K562 (cell line): ENCODE measurements at regions not wholly inside any gene's neighbourhood (a gene's known extent, or its start where the extent isn't known, plus 50 kb on each side); places are given as distances from the start of the nearest gene placed in this dataset.

Experiments
- ATAC-seq: fragments of 200-7000 bp; cut with Tn5 transposase; 3 replicates; pipeline ENCODE4 v1.9.1; 2020; ENCODE audit warnings: moderate library complexity
- BruUV-seq: library from RNA; stranded (reverse); fragments of 400-500 nt; replicated peaks from 2 replicates; lab custom pipeline; 2021; lab: Mats Ljungman, UMichigan
- CTCF ChIA-PET: fragments of 300-600 bp; formaldehyde crosslinking; extraction: SDS; loops from one replicate; lab custom pipeline; 2021; ENCODE audit warnings: low intra/inter-chr PET ratio; lab: Yijun Ruan, JAX
- POLR2A ChIA-PET: fragments of 300-600, 350-650 bp; sonication (Branson Sonifier 250); formaldehyde crosslinking; extraction: SDS; loops from one replicate; lab custom pipeline; 2021; ENCODE audit warnings: antibody characterized with exemption, inconsistent platforms; lab: Yijun Ruan, JAX
- DNase-seq, 4 experiments: peaks; one replicate each; pipeline versions ENCODE4 v3.0.0 to v3.0.0-alpha.2; 2011 to 2018; ENCODE audit warnings: low spot score in 3 of 4, mixed read lengths in 3 of 4; ENCODE audit errors: extremely low read depth in 1 of 4
- FAIRE-seq: peaks from 2 replicates; lab custom pipeline; 2011; peaks lifted over from hg19 to GRCh38; lab: Jason Lieb, UNC
- H2AFZ ChIP-seq: 2 replicates; pipeline ENCODE4 v1.6.0; 2011; ENCODE audit warnings: low read depth, low read length, control low read depth, inconsistent platforms
- H3K27ac ChIP-seq: fragments of 200-600 bp; 3 replicates; pipeline ENCODE4 v1.8.0; 2011; ENCODE audit warnings: low read depth, mild to moderate bottlenecking, control low read depth, inconsistent platforms, low read length, moderate library complexity, mixed read lengths; ENCODE audit errors: extremely low read depth
- H3K27me3 ChIP-seq, 2 experiments: fragments of 300-600 bp in 1 of 2; 2 replicates in 1 of 2; 3 replicates in 1 of 2; pipeline versions ENCODE4 v1.6.0 to v1.8.0; 2011; ENCODE audit warnings: inconsistent platforms in 2 of 2, low read length in 2 of 2, mild to moderate bottlenecking in 1 of 2, mixed read lengths in 1 of 2, moderate library complexity in 1 of 2; ENCODE audit not compliant: control insufficient read depth in 2 of 2, insufficient read depth in 2 of 2
- H3K36me3 ChIP-seq: fragments of 300-600 bp; 3 replicates; pipeline ENCODE4 v1.8.0; 2011; ENCODE audit warnings: mild to moderate bottlenecking, low read length, inconsistent platforms; ENCODE audit not compliant: control insufficient read depth, insufficient read depth
- H3K4me1 ChIP-seq, 2 experiments: fragments of 200-600 bp in 1 of 2; replicated peaks in 1 of 2; 2 replicates in 1 of 2; 3 replicates in 1 of 2; pipeline versions ENCODE4 v1.5.1 to v1.8.0; 2011; ENCODE audit warnings: inconsistent platforms in 2 of 2, low read length in 2 of 2, mild to moderate bottlenecking in 1 of 2, mixed read lengths in 1 of 2, moderate library complexity in 1 of 2; ENCODE audit not compliant: control insufficient read depth in 2 of 2, insufficient read depth in 2 of 2
- H3K4me2 ChIP-seq: 2 replicates; pipeline ENCODE4 v1.6.1; 2011; ENCODE audit warnings: low read length, control low read depth, inconsistent platforms, mixed read lengths; ENCODE audit not compliant: insufficient read depth
- H3K4me3 ChIP-seq: fragments of 200-600 bp; sonication (generic), shearing (Covaris generic); 2 replicates; pipeline ENCODE4 v1.5.1; 2016; ENCODE audit warnings: control low read depth, inconsistent platforms
- H3K79me2 ChIP-seq: fragments of 200-600 bp; 3 replicates; pipeline ENCODE4 v1.8.0; 2011; ENCODE audit warnings: low read length, inconsistent platforms; ENCODE audit not compliant: control insufficient read depth, insufficient read depth
- H3K9ac ChIP-seq, 2 experiments: 2 replicates each; pipeline versions ENCODE4 v1.6.0 to v1.6.1; 2011; ENCODE audit warnings: low read depth in 2 of 2, low read length in 2 of 2, control low read depth in 1 of 2, inconsistent platforms in 1 of 2, mild to moderate bottlenecking in 1 of 2, mixed read lengths in 1 of 2; ENCODE audit not compliant: insufficient read depth in 1 of 2
- H3K9me1 ChIP-seq: one replicate; pipeline ENCODE4 v1.6.0; 2011; ENCODE audit warnings: inconsistent platforms, mild to moderate bottlenecking, low read length, moderate library complexity; ENCODE audit not compliant: control insufficient read depth, insufficient read depth
- H3K9me3 ChIP-seq: replicated peaks from 2 replicates; pipeline ENCODE4 v1.5.1; 2011; ENCODE audit warnings: low read depth, low read length, inconsistent platforms; ENCODE audit not compliant: control insufficient read depth, insufficient read depth
- H4K20me1 ChIP-seq: replicated peaks from 2 replicates; pipeline ENCODE4 v1.6.1; 2011; ENCODE audit warnings: low read length, inconsistent platforms, mixed read lengths; ENCODE audit not compliant: control insufficient read depth, insufficient read depth
- CREB1 ChIP-seq, 2 experiments: sonication (generic) in 1 of 2; formaldehyde crosslinking in 1 of 2; IDR thresholded peaks; 2 replicates each; pipeline versions ENCODE4 v1.6.1 to v1.8.0; 2012 to 2022; ENCODE audit warnings: inconsistent platforms in 1 of 2, mild to moderate bottlenecking in 1 of 2, missing genetic modification reagents in 1 of 2, moderate library complexity in 1 of 2
- EP300 ChIP-seq: IDR thresholded peaks from 2 replicates; pipeline ENCODE4 v1.6.1; 2012; ENCODE audit warnings: low read length, improper control_type of control experiment
- EZH2 ChIP-seq: IDR thresholded peaks from 2 replicates; pipeline ENCODE4 v1.6.1; 2012; ENCODE audit warnings: low read depth, mild to moderate bottlenecking, inconsistent platforms, low read length, borderline replicate concordance
- MED1 ChIP-seq: sonication (generic); formaldehyde crosslinking; IDR thresholded peaks from 2 replicates; pipeline ENCODE4 v1.8.1; 2023; ENCODE audit warnings: missing genetic modification reagents, borderline replicate concordance
- RUNX1 ChIP-seq: sonication (generic); IDR thresholded peaks from 2 replicates; pipeline ENCODE4 v1.6.1; 2016; ENCODE audit warnings: antibody characterized with exemption, low read depth
- SAFB ChIP-seq: fragments of 200-400 bp; formaldehyde crosslinking; IDR thresholded peaks from 2 replicates; pipeline ENCODE4 v1.6.1; 2017; ENCODE audit warnings: low read depth, low read length, borderline replicate concordance
- ZBTB11 ChIP-seq, 3 experiments: fragments of 200-800 bp in 1 of 3; fragments of 250-450 bp in 1 of 3; fragments of 450-650 bp in 1 of 3; sonication (Bioruptor Pico) in 1 of 3; sonication (Bioruptor generic) in 1 of 3; formaldehyde crosslinking in 1 of 3; IDR thresholded peaks; 2 replicates each; pipeline versions ENCODE4 v1.6.1 to v1.8.0; 2016 to 2022; ENCODE audit warnings: mild to moderate bottlenecking in 2 of 3, missing genetic modification characterization in 2 of 3, missing compliant biosample characterization in 1 of 3, moderate library complexity in 1 of 3
- ZBTB7A ChIP-seq: IDR thresholded peaks from 2 replicates; pipeline ENCODE4 v1.6.1; 2011; ENCODE audit warnings: low read depth, mild to moderate bottlenecking, low read length, moderate library complexity, borderline replicate concordance; ENCODE audit not compliant: control insufficient read depth
- ZNF217 ChIP-seq: sonication (generic); formaldehyde crosslinking; IDR thresholded peaks from 2 replicates; pipeline ENCODE4 v1.8.0; 2022; ENCODE audit warnings: mild to moderate bottlenecking, missing genetic modification reagents
- ZNF41 ChIP-seq: fragments of 250-450 bp; sonication (Bioruptor Pico); conservative IDR thresholded peaks from 2 replicates; pipeline ENCODE4 v1.4.0; 2020; ENCODE audit warnings: mild to moderate bottlenecking
- ZNF707 ChIP-seq: fragments of 250-450 bp; sonication (Bioruptor Pico); conservative IDR thresholded peaks from 2 replicates; pipeline ENCODE4 v1.8.0; 2022; ENCODE audit warnings: inconsistent platforms, mild to moderate bottlenecking, moderate library complexity
- WGBS: fragments of 100-300 bp; shearing (Covaris generic); methylation state at CpG from one replicate; pipeline ENCODE4 v1.1.6; 2016; ENCODE audit warnings: low coverage, mixed read lengths; ENCODE audit not compliant: insufficient coverage; ENCODE audit errors: missing lambda C conversion rate; 5-methylcytosine and 5-hydroxymethylcytosine counted together
- in situ Hi-C: fragments of 300-500 bp; cut with MboI; formaldehyde crosslinking; loops from 4 replicates; pipeline ENCODE4 v1.15.0; 2018; ENCODE audit warnings: inconsistent platforms, mixed read lengths
- intact Hi-C: fragments of 100-400 bp; cut with micrococcal nuclease; formaldehyde crosslinking; loops from 2 replicates; pipeline ENCODE4 v1.14.2; 2022
- TF ChIP-seq, protein P1 (sequence below): fragments of 450-650 bp; formaldehyde crosslinking; IDR thresholded peaks from 2 replicates; pipeline ENCODE4 v1.4.0; 2022; ENCODE audit warnings: missing genetic modification characterization

- TF ChIP-seq SAFB = no peak
Measured at GRCh38 chr7:57344957-57345356, 105.0 kb upstream of the ZNF716 start (continued).

- no TSS peak for BruUV-seq
- no peaks in the 10 kb centered on the region for H3K4me1 ChIP-seq
- H3K9me3 ChIP-seq = no peaks in the 10 kb centered on the region
- FAIRE-seq (no peak), DNase-seq (no peak), ATAC-seq (no peak)
- H3K79me2 ChIP-seq = no peaks in the 10 kb centered on the region
- H3K9me1 ChIP-seq = no peaks in the 10 kb centered on the region
- no peaks in the 10 kb centered on the region for H4K20me1 ChIP-seq
- CTCF ChIA-PET = no interaction called here
- no peak overlapping the region for H3K27ac ChIP-seq
- WGBS = 2% methylated on average over 7 of the region's 7 CpGs
- POLR2A ChIA-PET = interaction anchor here (0.6 kb wide), 1 partner anchor 899 kb away, joined by 3 read pairs; no protein-coding TSS in a partner anchor
- H3K9ac ChIP-seq = no peak overlapping the region
- no peak for TF ChIP-seq RUNX1
- no peak for TF ChIP-seq EZH2
- TF ChIP-seq CREB1 (IDR thresholded peaks at IDR 0.05) = no peak
- TF ChIP-seq CREB1 (CRISPR knock-in tag; IDR thresholded peaks at IDR 0.05) = no peak
- TF ChIP-seq ZBTB7A = no peak
- no peak for TF ChIP-seq ZNF707
- TF ChIP-seq EP300 = no peak
- TF ChIP-seq ZNF217 (CRISPR knock-in tag) = no peak
- TF ChIP-seq ZBTB11 (CRISPR knock-in tag; IDR thresholded peaks at IDR 0.05) = no peak
- TF ChIP-seq, protein P1, sequence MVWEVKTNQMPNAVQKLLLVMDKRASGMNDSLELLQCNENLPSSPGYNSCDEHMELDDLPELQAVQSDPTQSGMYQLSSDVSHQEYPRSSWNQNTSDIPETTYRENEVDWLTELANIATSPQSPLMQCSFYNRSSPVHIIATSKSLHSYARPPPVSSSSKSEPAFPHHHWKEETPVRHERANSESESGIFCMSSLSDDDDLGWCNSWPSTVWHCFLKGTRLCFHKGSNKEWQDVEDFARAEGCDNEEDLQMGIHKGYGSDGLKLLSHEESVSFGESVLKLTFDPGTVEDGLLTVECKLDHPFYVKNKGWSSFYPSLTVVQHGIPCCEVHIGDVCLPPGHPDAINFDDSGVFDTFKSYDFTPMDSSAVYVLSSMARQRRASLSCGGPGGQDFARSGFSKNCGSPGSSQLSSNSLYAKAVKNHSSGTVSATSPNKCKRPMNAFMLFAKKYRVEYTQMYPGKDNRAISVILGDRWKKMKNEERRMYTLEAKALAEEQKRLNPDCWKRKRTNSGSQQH (CRISPR knock-in tag) = no peak
- no peak for TF ChIP-seq MED1 (CRISPR knock-in tag)
- no peak for TF ChIP-seq ZNF41
- H3K4me2 ChIP-seq = no peak overlapping the region
- no peaks in the 10 kb centered on the region for H3K36me3 ChIP-seq
- H2AFZ ChIP-seq = no peak overlapping the region
- in situ Hi-C loops (no loop called here), intact Hi-C loops (no loop called here)
- no peak overlapping the region for H3K4me3 ChIP-seq
- no peaks in the 10 kb centered on the region for H3K27me3 ChIP-seq
Measured at GRCh38 chr7:57348646-57349269, 101.2 kb upstream of the ZNF716 start.
